ENCODE measurements at regions not wholly inside any gene's neighbourhood (a gene's known extent, or its start where the extent isn't known, plus 50 kb on each side); places are given as distances from the start of the nearest gene placed in this dataset.
A peak's percentile ranks its signal among the peaks of the same experiment; 100 is the strongest.

- ATAC-seq (peak; percentile 80), DNase-seq (ENCODE audit: low read depth, low spot score) (peak; percentile 36)
- ChIA-PET POLR2A (no interaction called here), CTCF (interaction anchor here (0.5 to 2.4 kb wide), 6 partner anchors 12 to 233 kb away, joined by 3 to 30 read pairs (median 3); no protein-coding TSS in a partner anchor), RAD21 (ENCODE audit: low non-redundant PET in 1 of 2, low total read pairs in 2 of 2, uncharacterized antibody in 2 of 2, unreplicated experiment in 2 of 2) (interaction anchor here in 1 of 2 experiments (1.0 kb wide), 1 partner anchor 233 kb away, joined by 6 read pairs; no protein-coding TSS in a partner anchor)
- BruUV-seq (replicated peaks) = no TSS peak
- Histone ChIP-seq H3K4me1 (ENCODE audit: control insufficient read depth in 1 of 2, insufficient read depth in 2 of 2, low read length in 2 of 2) (peaks cover 0 to 4% of the 10 kb centered on the region in 2 experiments; a peak in 1 of 4 replicates), H2AFZ (ENCODE audit: low read depth, low read length, poor library complexity, severe bottlenecking) (no peak overlapping the region), H3K9me3 (ENCODE audit: control insufficient read depth in 1 of 2, insufficient read depth in 1 of 2, low read depth in 1 of 2, low read length in 2 of 2) (no peaks in the 10 kb centered on the region), H3K27me3 (ENCODE audit: insufficient read depth, low read length) (no peaks in the 10 kb centered on the region; the same call in 1 of the 2 replicates), H3K36me3 (ENCODE audit: control insufficient read depth in 1 of 2, insufficient read depth in 2 of 2, low read length in 2 of 2) (no peaks in the 10 kb centered on the region), H3K9me2 (ENCODE audit: insufficient read depth) (no peaks in the 10 kb centered on the region), H3K4me3 (replicated peaks in 1 of 2; ENCODE audit: low read depth in 1 of 2, low read length in 2 of 2) (no peak overlapping the region), H4K20me1 (ENCODE audit: insufficient read depth) (no peaks in the 10 kb centered on the region), H3K79me2 (ENCODE audit: insufficient read depth, low read length) (no peaks in the 10 kb centered on the region), H3K27ac (ENCODE audit: low read depth, low read length) (no peak overlapping the region), H3K4me2 (ENCODE audit: low read length) (no peak overlapping the region), H3K9ac (ENCODE audit: low read length) (no peak overlapping the region)
- intact Hi-C loops (cut with micrococcal nuclease) = loop anchor here (10.0 kb wide), 2 partner anchors 539 to 909 kb away; no protein-coding TSS in a partner anchor
- peak; percentile 55 to 75 (median 58); a peak in 5 of 6 replicates for TF ChIP-seq CTCF (IDR thresholded peaks at IDR 0.05 in 2 of 3, conservative IDR thresholded peaks at IDR 0.05 in 1 of 3; ENCODE audit: borderline replicate concordance in 1 of 3, insufficient read depth in 1 of 3, low read depth in 2 of 3, low read length in 2 of 3)
- no peak for TF ChIP-seq ATF3 (IDR thresholded peaks at IDR 0.05)
- no peak for TF ChIP-seq EZH2phosphoT487 (IDR thresholded peaks at IDR 0.05; ENCODE audit: borderline replicate concordance)
- TF ChIP-seq TCF7L2 (IDR thresholded peaks at IDR 0.05; ENCODE audit: borderline replicate concordance, extremely low read depth, insufficient read depth, insufficient read length) = no peak
- peak; percentile 67 for TF ChIP-seq RAD21 (IDR thresholded peaks at IDR 0.05; ENCODE audit: low read depth)
Observed at GRCh38 chr1:181423301-181423918, 59.9 kb upstream of the CACNA1E start.
